ENCODE measurements at regions not wholly inside any gene's neighbourhood (a gene's known extent, or its start where the extent isn't known, plus 50 kb on each side); places are given as distances from the start of the nearest gene placed in this dataset.

- no peak for TF ChIP-seq CTCF (conservative IDR thresholded peaks at IDR 0.05; ENCODE audit: low read depth, low read length)
- no peak for TF ChIP-seq EZH2 (IDR thresholded peaks at IDR 0.05; ENCODE audit: borderline replicate concordance, low read depth, low read length, poor library complexity, severe bottlenecking)
Measured at GRCh38 chr22:17305076-17305475, 64.2 kb upstream of the CECR2 start.
